Spleen (tissue), 7 donors: ENCODE measurements at regions not wholly inside any gene's neighbourhood (a gene's known extent, or its start where the extent isn't known, plus 50 kb on each side); places are given as distances from the start of the nearest gene placed in this dataset.

Source experiments
- CTCF ChIP-seq, 11 experiments: fragments of 200-600 bp in 7 of 11; fragments of 450-650 bp in 4 of 11; sonication (generic) in 4 of 11; IDR thresholded peaks in 8 of 11; conservative IDR thresholded peaks in 3 of 11; 1 replicate in 7 of 11; 2 replicates in 4 of 11; pipeline versions ENCODE4 v1.4.0 to v1.8.0; 2016 to 2021; ENCODE audit warnings: antibody characterized with exemption in 11 of 11, inconsistent platforms in 4 of 11, mild to moderate bottlenecking in 1 of 11
- POLR2A ChIP-seq, 3 donors: fragments of 450-650 bp; IDR thresholded peaks; one replicate each; pipeline ENCODE4 v1.5.1; 2017; ENCODE audit warnings: antibody characterized with exemption in 3 of 3, mild to moderate bottlenecking in 1 of 3
- donor health status: DM: no; HTN: no; CAD: no; lungs with moderate emphysema.
- donor health status: DM: no; HTN: no; CAD: no.
- donor health status: DM: no; HTN: no; CAD: no.

DNA sequence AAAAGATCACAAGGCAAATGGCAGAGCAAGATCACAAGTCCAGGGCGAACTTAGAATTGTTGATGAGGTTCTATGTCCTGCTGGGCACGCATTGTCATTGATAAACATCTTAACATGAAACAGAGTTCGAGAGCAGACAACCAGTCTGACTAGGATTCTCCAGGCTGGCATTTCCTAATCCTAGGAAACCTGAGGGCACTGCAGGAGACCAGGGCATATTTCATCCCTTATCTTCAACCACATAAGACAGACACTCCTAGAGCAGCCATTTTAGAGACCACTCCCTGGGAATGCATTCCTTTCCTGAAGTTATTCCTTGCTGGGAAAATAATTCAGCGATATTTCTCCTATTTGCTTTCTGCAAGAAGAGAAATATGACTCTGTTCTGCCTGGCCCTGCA, 1199.9 kb downstream of the SI start:
- no peak for TF ChIP-seq CTCF (IDR thresholded peaks at IDR 0.05 in 8 of 11, conservative IDR thresholded peaks at IDR 0.05 in 3 of 11)
- TF ChIP-seq POLR2A (IDR thresholded peaks at IDR 0.05), result no peak
